ENCODE measurements at regions not wholly inside any gene's neighbourhood (a gene's known extent, or its start where the extent isn't known, plus 50 kb on each side); places are given as distances from the start of the nearest gene placed in this dataset.

- TF ChIP-seq EZH2 (IDR thresholded peaks at IDR 0.05; ENCODE audit: borderline replicate concordance, low read depth, low read length, poor library complexity, severe bottlenecking) = no peak
- TF ChIP-seq CTCF (conservative IDR thresholded peaks at IDR 0.05; ENCODE audit: low read depth, low read length) = no peak
Observed at GRCh38 chr1:116224561-116224960, 113.4 kb downstream of the MAB21L3 start.
